ENCODE measurements at regions not wholly inside any gene's neighbourhood (a gene's known extent, or its start where the extent isn't known, plus 50 kb on each side); places are given as distances from the start of the nearest gene placed in this dataset.
A peak's percentile ranks its signal among the peaks of the same experiment; 100 is the strongest.
"Not testable (repeated sequence)": the region's sequence is repeated elsewhere in the genome, so short reads cannot be mapped to it uniquely, and the experiment has no call there.

DNA sequence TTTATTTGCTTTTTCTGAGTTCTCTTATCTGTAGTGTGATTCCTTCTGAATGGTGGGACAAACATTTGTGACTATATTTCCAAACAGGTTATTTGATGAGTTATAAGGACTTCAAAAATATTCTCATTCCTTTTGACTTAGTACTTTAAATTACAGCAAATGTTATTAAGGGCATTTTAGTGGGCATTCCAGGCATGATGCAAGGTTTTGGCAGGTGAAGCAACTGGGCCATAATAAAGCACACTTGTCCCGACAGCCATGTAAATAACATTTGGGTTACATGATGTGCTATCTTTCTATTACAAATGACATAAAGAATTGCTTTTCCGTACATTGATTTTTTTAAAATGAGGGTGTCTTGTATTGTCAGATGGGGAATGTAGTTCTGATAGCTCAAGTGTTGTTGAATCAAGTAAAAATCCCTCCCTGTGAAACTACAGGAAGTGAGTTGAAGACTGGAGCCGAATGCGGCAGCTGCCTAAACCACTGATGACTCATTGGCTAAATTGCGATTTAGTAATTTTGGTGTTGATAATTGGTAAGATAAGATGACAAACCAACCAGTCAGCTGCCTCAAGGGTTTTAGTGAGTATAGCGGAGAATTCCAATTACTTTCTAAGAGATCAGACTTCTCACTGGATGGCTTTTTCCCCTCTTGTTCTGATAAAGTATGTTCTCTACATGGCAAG, 231.3 kb upstream of the NPY start:
- DNase-seq (ENCODE audit: low spot score) = peak; percentile 56

DNA sequence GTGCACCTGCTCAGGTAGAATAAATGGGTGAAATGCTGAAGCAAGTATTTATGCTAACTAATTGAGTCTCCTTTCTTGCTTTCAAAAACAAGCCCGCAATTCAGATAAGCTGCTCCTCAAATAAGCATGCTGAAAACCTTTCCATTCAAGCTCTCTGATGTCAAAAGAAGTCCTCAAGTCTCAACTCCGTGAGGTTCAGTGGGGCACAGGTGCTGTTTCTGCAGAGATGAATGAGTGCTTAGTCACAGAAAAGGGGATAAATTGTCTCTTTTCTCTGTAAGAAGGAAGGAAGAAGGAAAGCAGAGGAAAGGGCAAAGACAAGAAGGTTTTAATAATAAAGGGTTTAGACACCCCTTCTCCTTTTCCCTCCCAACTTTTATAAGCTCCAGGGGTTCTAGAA, 229.8 kb upstream of the NPY start:
- DNase-seq (ENCODE audit: low spot score) = no peak

DNA sequence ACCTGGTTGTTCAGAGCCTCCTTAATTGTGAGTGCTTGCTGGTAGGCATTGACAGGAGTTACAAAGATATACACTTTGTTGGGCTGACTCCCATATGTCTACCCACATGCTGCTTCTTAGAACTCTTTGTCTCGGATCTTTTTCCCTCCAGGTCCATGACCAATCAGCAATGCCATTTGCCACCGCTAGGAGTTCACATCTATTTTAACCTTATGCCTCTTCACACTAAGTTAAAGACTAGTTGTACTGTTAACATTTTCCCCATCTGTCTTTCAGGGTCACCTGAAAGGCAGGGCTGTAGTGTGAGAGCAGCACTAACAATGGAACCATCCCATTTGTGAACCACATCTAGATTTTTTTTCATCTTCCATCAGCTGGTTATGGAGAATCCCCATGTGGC, 226.7 kb upstream of the NPY start:
- DNase-seq (ENCODE audit: low spot score) = peak; percentile 12

DNA sequence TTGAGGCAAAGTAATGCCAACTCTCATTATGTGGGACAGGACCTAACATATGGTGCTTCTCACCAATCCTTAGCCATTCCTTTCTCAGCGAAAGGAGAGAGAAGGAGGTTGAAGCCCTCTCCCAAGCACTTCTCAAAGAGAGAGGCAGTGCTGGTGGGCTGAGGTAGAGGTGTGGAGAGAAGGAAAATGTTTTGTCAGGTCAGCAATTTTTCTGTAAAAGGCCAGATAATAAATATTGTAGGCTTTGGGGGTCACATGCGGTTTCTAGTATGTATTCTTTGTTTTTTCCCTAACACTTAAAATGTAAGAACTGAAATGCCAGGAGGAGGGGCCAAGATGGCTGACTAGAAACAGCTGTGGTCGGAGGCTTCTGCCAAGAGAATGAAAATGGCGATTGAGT, 225.0 kb upstream of the NPY start:
- DNase-seq (ENCODE audit: low spot score) = no peak

DNA sequence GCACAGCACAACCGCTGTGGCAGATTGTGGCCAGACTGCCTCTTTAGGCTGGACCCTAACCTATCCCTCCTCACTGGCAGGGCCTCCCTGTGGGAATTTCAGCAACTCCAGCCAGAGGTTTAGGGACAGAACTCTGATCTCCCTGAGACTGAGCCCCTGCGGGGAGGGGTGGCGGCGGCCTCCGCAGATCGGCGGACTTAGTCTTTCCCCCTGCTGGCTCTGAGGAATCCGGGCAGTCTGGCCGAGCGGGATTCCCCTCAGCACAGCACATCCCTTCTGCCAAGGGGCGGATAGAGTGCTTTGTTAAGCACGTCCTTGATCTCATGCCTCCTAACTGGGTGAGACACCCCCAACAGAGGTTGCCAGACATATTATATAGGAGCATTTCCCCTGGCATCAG, 224.2 kb upstream of the NPY start:
- no peak for DNase-seq (ENCODE audit: low spot score)

DNA sequence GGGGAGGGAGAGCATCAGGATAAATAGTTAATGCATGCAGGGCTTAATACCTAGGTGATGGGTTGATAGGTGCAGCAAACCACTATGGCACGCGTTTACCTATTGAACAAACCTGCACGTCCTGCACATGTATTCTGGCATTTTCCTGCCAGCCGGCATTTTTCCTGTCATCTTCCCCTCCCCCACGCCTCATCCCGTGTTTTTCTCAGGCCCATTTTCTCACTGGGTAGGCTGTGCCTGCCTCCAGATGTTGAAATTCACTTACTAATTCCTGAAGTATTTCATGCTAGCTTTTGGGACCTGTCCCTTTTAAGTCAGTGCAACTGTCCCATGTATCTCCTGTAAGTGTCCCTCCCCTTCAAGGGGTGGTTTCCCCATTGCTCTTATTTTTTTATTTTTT, 220.3 kb upstream of the NPY start:
- no peak for DNase-seq (ENCODE audit: low spot score)

DNA sequence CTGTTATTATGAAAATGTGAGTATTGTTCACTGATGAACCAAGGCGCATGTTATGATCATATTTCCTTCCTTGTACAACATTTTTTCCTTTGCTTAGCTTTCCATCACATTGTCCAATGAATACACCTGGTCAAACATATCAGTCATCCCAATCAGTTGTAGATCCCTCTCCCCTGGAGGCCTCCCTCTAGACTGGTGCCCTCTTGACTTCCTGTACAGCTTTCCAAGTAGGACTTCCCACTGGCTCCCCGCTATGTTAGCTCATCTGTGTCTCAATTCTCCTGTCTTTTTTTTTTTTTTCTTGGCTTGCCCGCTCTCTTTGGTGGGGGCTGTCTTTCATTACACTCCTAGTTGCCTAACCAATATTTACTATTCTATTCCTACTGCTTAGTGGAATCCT, 214.2 kb upstream of the NPY start:
- no peak for DNase-seq (ENCODE audit: low spot score)

DNA sequence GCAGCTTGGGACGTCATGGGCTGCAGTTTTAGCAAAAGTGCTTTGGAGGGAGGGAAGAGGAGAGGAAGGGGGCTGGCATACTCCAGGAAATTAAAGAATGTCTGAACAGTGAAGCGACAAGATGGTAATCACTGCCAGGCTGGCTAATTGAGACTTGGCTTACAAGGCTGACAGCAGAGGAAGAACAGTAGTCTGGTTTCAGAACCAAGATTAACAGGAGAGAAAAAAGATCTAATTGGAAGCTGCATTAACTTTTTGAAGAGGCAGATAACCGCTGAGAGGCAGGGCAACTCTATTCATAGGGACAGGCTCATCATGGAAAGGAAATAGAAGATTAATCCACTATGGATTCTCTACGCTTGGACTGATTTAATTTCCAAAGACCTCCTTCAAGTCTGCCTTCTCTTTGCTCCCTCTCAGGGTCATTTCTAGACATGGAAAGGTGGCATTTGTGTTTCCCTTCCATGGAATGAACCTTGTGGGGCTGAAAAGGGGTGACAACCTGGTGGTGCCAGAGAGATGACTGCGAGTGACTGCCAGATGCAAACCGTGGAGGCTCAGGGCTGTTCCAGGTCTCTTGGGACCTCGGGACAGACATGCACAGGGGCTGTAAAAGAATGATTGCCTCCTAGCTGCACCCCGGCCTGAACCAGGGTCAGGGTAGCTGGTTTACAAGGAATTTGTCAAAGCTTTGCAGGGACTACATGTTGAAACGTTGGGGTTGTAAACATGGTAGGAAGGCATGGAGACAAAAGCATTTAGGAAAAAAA, 210.2 kb upstream of the NPY start:
- DNase-seq (ENCODE audit: low spot score) = no peak

DNA sequence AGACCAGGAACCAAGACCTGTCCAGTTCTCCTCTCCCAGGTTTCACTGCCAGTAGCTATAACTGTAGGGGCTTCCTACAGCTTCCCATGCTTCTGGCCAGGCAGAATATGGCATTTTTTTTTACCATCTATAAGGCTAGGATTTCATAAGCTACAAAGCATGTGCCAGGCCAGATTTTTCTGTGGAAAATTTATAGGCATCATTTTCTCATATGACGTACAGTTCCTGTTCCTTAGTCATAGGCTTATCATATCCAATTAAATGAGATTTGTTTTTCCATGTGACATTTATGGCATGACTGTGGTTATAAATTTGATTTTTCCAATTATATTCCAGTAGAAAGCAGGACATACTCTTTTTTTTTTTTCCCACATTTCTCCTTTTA, 208.6 kb upstream of the NPY start:
- no peak for DNase-seq (ENCODE audit: low spot score)

DNA sequence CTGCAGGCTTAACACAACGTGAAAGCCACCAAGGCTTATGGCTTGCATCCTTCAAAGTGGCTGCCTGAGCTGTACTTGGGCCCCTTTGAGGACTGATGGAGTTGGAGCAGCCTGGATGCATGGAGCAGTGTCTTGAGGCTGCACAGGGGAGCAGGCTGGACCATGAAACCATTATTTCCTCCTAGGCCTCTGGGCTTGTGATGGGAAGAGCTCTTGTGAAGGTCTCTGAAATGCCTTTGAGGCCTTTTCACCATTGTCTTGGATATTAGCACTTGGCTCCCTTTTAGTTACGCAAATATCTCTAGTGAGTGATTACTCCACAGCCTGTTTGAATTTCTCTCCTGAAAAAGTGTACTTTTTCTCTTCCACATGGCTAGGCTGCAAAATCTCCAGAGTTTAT, 201.2 kb upstream of the NPY start:
- DNase-seq (ENCODE audit: low spot score) = no peak

DNA sequence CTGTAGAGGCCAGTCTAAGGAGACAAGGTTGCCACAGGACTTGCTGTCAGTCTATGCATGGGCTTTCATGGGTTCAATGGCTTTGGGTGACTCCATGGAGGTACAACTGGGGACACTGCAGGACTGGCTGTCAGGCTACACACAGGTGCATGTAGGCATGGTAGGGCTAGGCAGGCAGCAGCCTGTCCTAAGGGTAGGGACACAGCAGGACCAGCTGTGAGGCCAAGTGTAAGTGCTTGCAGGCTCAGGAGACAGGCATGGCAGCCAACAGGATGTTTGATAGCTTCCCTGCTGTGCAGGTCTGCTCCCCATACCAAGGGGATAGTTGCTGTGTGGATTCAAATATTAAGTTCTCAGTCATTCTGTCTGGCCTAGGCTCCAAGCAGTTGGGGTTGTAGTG, 181.0 kb upstream of the NPY start:
- DNase-seq (ENCODE audit: low spot score) = no peak

DNA sequence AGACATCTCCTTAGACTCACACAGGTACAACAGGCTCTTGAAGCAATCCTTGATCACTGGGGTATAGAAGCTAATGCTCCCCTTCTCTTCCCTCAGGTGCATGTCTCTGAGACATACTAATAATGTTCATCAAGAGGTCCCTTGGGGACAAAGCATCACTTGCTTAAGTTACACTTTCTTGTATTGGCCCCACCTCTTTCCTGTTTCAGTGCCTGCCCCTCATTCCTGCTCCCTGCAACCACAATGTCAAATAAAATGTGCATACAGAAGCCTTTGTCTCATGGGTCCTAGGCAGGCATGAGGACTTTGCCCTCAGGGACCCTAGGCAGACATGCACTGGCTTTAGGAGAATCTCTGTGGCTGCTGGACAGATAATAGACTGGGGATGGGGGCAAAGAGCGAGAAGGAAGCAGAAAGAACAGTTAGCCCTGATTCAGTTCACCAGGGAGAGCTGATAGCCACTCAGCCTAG, 175.0 kb upstream of the NPY start:
- DNase-seq (ENCODE audit: low spot score) = no peak

DNA sequence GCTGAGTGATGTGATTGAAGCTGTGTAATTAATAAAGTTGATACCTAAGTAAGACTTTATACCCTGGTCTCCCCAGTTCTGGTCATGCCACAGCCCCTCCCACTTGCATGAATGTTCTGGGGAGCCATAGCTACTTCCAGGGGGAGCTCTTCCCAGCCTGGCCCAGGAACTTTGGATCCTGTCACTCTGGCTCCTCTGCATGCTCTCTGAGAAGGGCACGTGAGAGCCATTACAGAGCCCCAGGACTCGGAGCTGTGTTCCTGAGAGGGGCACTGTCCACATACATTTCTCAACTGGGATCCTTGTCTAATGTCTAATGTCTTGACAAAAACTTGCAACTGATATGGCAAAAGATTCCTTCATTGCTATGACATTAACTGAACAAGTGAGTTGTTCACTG, 173.9 kb upstream of the NPY start:
- no peak for DNase-seq (ENCODE audit: low spot score)

DNA sequence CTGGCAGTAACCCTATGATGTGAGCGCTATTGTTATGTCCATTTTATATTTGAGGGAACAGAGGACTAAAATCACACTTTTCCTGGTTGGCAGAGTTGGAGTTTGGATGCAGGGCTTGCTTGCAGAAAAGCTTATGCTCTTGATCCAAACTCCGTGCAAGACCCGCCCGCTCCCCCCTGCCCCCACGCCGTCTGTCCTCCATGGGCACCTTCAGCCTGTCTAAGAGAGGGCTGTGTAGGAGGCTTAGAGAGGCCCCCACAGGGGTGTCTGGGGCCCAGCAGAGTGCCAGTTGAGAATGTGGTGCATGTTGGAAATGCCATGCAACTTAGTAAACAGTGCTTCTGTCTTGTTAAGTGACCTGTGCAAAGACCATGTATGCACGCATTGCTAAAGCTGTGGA, 170.5 kb upstream of the NPY start:
- no peak for DNase-seq (ENCODE audit: low spot score)

DNA sequence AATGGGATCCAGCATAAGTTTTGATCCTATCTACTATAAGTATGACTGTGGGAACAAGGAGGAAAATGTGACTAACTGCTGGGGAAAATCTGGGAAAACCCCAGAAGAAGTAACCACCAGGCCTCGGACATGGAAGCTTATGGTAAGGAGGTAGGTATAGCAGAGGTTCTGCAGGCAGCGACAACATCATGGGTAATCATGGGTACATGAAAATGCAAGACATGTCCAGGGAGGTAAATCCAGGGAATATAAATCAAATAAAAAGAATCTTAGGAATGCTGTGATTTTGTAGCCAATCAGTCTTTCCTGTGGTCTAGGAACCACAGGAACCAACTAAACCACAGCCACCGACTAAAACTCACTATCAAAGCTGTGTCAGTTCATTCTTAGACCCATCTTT, 168.3 kb upstream of the NPY start:
- no peak for DNase-seq (ENCODE audit: low spot score)

DNA sequence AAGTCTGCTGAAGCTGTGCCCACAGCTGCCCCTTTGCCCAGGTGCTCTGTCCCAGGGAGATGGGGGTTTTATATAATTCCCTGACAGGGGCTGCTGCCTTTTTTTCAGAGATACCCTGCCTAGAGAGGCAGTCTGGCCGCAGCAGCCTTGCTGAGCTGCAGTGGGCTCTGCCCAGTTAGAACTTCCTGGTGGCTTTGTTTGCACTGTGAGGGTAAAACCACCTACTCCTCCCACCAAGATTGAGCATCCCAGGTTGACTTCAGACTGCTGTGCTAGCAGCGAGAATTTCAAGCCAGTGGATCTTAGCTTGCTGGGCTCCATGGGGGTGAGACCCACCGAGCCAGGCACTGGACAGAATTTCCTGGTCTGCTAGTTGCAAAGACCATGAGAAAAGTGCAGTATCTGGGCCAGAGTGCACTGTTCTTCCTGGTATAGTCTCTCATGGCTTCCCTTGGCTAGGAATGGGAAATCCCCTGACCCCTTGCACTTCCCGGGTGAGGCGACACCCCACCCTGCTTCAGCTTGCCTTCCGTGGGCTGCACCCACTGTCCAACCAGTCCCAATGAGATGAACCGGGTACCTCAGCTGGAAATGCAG, 166.0 kb upstream of the NPY start:
- not testable (repeated sequence) for DNase-seq (ENCODE audit: low spot score)

DNA sequence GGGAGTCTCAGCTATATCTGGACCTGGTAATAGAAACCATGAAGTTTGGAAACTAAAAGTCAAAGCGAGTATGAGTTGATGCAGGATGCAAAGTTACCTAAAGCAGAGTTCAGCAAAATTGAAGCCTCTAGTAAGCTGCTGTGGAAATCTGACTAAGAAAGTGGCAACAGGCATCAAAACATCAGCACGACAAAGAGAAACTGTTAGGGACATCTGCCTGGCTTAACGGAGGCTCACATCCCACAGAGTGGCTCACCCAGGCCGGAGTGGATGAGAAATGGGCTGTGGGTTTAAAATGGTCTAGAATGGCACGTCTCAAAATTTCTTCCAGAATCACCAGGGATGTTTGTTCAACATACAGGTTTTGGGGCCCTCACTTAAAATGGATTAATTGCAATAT, 164.1 kb upstream of the NPY start:
- DNase-seq (ENCODE audit: low spot score) = no peak

DNA sequence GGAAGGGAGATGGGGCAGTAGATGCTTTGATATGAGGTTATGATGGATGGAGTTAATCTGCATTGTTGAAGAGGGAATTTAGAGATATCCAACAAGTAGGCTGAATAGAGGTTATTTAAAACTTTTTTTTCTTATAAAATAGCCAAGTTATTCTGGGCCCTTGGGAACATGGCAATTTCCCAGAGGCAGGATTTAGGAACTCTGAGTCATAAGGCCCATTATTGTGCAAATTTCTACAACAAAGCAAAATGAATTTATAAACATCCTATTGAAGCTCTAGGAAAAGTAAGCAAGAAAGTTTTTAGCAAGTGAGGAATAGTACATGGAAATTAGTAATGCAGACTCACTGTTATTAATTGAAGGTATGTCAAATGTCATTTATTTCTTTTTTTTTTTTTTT, 160.9 kb upstream of the NPY start:
- DNase-seq (ENCODE audit: low spot score) = peak; percentile 16

DNA sequence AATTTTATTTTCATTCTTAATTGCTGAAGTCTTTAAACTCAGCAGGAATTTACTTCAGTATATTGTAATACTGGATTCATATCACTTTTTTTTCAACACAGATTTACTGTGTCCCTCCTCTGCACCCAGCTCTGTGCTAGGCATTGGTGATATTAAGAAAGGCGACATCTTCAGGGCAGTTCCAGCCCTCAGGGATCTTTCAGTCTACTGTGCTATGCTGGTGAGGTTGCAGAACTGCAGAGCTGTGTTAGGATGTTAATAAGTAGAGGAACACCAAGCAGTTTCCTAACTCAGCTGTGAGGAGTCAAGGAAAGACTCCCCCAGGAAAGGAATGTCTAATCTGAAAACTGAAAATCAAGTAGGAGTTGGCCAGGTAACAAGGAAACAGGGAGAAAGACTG, 158.2 kb upstream of the NPY start:
- no peak for DNase-seq (ENCODE audit: low spot score)

DNA sequence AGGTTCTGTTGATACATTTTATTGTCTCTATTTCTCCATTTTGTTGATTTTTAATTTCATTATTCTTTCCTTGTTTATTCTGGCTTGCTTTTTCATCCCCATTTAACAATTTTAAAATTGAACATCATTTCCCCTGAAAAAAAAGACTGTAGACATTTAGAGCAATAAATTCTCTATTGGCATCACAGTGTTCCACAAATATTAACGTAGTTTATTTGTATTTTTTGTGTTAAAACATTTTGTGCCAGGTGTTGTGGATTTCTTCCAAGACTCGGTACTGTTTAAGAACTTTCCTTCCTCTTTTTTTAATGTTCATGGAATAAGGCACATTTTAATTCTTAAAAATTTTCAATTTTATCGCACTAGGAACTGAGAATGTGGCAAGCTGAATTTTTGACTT, 156.1 kb upstream of the NPY start:
- no peak for DNase-seq (ENCODE audit: low spot score)

DNA sequence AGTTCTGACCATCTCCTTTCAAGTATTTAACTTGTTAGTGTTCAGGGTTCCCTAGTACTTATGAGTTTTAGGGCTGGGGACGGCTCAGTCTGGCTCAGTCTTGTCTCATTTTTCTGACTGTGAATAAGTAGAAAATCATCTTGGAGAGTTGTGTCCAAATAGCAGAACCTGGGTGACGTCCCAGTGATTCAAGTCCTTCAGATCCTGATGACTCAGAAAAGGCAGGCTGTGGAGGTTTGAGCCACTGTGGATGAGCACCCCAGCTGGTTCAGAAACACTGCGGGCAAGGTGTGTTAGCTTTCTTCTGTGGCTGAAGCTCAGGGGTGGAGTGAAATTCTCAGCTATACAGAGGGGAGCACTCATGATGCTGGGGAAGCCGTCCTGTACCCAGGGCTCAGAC, 154.4 kb upstream of the NPY start:
- DNase-seq (ENCODE audit: low spot score) = no peak

DNA sequence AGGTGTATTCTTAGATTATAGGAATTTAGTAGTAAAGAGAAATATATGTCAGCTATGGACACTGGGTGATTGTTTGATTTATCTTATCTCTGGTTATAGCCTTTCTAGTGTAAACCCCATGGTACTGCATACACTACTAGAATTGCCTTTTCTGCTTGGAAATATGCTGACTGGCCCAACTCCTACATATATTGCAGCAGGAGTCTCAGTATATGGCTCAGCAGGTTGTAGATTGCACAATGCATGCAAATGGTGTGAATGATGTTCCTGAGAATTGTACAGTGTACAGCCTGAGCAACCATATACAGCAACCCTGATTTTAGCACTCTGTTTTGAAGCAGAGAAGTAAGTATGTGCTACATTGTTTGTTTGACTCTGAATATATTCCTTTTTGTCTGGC, 153.4 kb upstream of the NPY start:
- no peak for DNase-seq (ENCODE audit: low spot score)

DNA sequence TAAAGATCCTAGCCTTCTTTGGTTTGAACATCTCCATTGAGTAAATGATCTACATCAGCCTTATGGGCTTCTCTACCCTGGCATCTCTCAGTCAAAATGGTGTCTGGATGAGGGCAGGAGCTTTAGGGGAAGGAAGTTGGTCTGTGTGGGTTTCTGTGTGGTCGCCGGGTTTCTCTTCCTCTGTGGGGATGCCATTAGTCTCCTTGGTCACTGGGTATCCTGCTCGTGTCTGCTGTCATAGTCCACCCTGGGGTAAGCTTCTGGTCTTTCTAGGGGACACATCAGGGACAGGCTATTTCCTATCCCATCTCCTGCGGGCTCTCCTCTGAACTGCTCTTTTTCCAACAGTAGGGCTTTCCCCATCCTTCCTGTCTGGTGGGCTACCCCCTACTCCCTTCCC, 150.3 kb upstream of the NPY start:
- no peak for DNase-seq (ENCODE audit: low spot score)

DNA sequence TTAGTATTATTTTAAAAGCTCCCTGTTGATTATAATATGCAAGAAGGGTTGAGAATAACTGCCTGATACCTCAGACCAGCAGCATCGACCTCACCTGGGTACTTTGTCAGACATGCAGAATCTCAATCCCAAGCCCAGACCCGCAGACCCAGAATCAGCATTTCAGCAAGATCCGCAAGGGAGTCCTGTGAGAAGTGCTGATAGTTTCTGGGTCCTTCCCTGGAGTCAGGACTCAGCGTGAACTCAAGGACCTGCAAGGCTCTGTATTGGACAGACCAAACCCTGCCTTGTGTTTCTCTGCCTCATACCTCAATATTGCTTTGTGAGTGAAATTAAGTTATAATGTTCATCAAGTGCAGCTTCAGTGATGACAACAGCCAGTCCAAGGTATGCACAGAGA, 149.5 kb upstream of the NPY start:
- no peak for DNase-seq (ENCODE audit: low spot score)

Measured in COLO829 (cell line).